LNCAP (cell line): ENCODE measurements at regions not wholly inside any gene's neighbourhood (a gene's known extent, or its start where the extent isn't known, plus 50 kb on each side); places are given as distances from the start of the nearest gene placed in this dataset.

Experiments
- CTCF ChIP-seq: fragments of 450-650 bp; IDR thresholded peaks from 2 replicates; pipeline ENCODE4 v1.5.1; 2017; ENCODE audit warnings: mild to moderate bottlenecking

DNA sequence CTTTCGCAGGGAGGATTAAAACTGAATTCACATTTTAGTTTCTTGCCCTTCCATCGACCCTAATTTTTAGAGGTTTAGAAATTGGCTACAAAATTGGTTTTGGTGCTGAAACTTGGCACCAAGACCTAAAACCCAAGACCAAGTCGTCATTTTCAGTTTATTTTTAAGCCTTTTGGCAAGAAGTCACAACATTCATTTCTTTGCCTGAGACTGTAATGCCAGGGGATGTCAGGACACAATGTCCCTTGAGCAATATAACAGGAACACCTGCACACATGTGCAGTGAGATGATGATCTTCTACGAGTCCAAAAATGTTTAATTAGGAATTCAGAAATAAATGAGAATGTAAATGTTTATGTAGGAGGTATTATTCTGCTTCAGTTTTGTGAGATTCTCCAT, 335.4 kb upstream of the ANKRD30A start:
- TF ChIP-seq CTCF: no peak

GRCh38 chr10:36788152-36788551, 337.2 kb upstream of the ANKRD30A start:
- TF ChIP-seq CTCF: no peak

DNA sequence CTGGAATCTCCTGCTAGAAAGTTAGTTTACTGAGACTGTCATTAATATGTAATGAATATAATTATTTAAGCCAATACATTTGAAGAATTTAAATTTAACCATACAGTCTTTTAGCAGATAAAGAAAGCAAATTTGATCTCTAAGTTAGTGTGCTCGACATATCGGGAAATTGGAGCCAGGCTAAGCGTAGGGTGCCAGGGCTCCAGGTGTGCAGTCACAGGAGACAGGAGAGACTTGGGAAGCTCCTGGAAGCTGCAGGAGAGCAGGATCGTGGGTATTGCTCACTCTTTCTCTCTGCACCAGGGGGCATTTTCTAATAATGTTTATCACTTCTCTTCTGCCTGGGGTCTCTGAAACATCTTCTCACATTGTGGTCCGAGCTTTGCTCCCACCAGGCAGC, 342.0 kb upstream of the ANKRD30A start:
- TF ChIP-seq CTCF: no peak

DNA sequence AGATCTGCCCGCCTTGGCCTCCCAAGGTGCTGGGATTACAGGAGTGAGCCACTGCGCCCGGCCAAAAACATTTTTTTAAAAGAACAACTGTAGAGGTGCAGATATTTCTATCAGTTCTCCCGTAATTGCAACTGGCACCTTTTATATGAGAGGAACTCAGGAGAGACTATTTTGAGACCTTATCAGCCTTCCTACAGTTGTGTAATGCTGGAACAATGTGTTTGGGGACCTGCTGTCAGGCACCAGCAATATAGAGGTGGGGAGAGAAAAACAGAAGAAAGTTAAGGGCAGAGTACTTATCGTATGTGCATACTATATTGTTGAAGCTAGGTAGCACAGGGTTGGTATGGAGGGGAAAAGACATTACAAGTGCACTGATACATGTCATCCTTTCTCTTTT, 343.8 kb upstream of the ANKRD30A start:
- no peak for TF ChIP-seq CTCF

DNA sequence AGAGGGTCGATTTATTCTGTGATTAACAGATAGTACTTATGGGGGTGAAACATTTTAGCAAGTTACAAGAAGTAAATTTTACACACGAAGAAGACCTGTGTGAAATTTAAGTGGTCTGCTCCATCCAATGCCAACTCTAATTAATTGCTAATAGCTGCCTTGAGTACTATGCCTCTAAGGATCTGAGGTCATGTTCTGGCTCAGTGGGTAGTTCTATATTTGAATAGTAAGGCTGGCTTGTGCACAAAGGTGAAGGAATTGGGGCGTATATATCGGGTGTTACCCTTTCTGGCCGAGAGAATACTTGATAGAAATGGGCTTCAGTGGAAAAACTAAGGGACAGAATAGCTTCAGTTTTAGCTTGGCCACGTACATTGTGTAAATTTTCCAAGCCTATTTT, 345.2 kb upstream of the ANKRD30A start:
- no peak for TF ChIP-seq CTCF

DNA sequence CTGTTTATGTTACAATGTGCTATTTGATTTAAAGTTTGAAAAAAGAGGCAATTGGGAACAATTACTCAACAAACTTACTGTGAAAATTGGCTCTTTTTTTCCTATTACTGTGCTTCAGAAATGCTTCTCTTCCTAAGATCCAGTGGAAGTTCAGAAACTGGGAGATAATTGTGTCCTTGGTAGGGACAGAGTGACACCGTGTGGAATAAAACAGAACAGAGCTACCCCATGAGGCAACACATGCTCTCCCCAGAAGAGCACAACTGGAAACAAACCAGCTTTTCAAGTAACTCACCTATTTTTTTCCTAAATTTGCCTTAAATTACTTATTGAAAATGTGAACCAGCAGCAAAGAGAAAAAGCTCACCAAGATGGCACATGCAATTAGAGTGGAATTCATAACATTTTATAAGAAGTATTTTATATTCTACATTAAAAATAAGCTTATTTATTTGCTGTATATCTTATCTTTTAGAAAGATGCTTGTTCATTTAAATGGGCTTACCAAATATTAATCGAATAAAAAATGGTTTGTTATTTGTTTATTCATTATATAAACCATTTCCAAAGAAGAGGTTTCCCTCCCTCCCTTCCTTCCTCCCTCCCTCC, 346.1 kb upstream of the ANKRD30A start:
- TF ChIP-seq CTCF: peak; percentile 60

DNA sequence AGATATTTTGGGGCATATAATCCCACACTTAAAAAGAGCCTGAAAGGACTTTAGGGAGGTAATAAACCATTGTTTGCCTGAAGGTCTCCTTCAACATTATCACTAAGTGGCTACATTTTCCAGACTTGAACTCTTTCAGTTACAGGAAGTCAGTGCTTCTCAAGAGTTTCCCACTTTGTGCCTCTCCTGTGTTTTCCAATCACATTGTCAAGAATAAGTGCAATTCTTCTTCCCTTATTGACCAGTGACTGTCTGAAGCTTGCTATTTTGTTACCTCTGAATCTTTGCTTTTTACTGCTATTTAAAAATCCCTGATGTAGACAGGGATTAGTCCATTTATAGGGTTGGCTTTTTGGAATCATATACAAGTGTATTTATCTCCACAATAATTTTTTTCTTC, 346.7 kb upstream of the ANKRD30A start:
- TF ChIP-seq CTCF: no peak

- TF ChIP-seq CTCF: no peak
Measured at GRCh38 chr10:36773652-36774051, 351.7 kb upstream of the ANKRD30A start.
